Stimulated activated CD4-positive, alpha-beta T cell treated with anti-CD3 and anti-CD28 coated beads, Interleukin-1b, Interleukin-23, amount 100 ng/mL, for 4 hours (primary cell): ENCODE measurements at regions not wholly inside any gene's neighbourhood (a gene's known extent, or its start where the extent isn't known, plus 50 kb on each side); places are given as distances from the start of the nearest gene placed in this dataset.

ENCODE experiments used
- DNase-seq, 2 donors: peaks; one replicate each; pipeline ENCODE4 v3.0.0-alpha.2; 2020; ENCODE audit warnings: low read depth in 2 of 2

DNA sequence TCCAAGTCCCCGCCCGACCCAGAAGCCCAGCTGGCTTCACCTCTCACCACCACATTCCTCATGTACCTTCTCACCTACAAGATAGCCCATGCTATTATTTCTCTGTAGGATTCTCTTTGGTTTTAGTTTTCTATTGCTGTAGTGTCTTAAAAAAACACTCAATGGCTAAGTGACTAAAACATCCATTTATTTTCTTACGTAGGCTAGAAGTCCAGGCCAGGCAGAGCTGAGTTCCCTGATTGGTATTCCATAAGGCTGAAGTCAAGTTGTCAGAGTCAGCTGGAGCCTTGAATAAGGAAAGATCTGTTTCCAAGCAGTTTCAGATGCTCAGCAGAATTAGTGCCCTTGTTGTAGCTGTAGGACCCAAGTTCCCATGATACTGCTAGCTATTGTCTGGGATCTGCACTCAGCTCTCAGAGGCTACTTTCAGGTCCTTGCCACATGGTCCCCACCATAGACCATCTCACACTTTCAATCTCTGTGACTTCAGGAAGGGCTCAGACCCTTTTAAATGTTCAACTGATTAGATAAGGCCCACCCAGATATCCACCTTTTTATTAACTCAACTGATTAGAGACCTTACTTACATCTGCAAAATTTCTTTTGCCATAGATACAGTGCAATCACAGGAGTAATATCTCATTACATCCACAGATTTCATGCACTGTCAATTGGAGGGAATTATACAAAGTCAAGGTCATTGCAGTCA, 371.0 kb downstream of the TGFB2 start:
- DNase-seq = no peak

DNA sequence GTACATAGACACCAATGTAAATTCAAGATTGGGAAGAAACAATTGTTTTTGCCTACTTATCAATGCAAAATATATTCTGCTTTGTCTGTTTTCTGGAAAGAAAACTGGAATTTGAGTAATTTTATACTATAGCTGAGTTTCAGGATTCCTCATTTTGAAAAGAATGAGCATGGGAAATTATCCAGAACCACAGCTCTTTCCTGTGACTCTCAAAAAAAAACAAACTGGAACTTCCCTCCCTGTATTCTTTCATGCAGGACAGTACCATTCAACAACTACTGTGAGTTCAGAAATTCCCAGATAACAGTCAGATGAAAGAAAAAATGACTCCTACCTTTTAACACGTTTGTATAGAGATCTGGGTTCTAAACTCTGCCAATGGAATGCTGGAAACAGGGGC, 372.4 kb downstream of the TGFB2 start:
- no peak for DNase-seq

DNA sequence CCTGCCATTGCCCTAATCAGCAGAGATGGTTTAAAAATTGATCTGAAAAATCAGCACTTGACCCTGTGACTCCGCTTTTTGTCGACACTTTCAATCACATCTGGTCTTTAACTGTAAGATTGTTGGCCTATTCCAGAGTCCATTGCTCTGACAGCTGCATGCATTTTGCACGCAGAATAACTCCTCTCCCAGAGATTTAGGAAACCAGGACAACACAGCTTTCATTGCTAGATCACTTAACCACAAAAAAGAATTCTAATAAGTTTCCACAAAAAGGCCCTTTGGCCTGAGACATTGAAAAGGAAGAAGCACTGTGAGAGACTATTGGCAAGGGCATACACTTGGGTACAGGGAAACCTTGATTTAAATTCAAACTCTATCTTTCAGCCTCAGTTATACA, 373.1 kb downstream of the TGFB2 start:
- DNase-seq = no peak

DNA sequence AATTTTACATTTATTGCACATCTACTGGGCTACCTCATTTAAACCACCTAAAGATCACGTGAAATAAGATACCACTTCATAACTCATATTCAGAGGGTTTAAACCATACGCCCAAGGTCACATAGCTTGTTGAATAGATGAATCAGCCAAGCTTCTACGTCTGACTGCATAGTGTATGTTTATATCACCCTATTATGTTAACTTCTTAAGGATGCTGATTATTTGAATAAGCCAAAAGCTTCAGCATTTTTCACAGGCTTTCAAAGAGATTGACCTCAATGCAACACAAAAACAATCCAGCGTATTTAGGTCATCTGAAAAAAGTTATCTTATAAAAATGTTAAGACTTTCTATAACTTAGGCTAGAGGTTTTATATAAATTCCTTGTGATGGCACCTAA, 373.8 kb downstream of the TGFB2 start:
- no peak for DNase-seq

DNA sequence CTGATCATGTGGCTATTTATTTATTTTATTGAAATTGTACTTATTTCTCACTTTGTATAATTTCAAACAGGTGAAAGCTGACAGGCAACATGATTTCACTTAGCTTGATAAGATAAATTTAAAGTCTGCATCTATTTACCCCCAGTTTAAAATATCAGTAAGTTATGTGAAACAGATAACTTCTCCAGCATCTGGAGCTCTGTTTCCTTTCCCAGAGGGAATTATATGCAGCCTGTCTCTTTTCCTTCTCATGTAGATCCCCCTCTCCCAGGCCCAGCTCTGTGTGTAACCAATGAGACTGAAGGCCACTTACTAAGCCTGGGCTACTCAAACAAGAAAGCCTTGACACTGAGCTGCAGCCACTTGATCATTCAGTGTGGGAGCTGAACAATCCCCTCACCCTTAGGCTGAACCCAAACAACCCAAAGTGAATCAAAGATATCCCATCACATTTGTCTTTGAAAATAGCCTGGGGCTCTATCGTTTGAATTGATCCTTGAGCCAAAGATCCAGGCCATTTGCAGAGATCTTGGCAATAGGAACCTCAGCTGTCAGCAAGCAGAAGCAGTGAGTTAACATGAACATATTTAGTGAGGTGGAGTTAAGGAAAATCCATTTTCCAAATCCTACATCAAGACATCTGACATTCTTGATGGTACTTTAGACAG, 383.9 kb downstream of the TGFB2 start:
- DNase-seq = no peak

DNA sequence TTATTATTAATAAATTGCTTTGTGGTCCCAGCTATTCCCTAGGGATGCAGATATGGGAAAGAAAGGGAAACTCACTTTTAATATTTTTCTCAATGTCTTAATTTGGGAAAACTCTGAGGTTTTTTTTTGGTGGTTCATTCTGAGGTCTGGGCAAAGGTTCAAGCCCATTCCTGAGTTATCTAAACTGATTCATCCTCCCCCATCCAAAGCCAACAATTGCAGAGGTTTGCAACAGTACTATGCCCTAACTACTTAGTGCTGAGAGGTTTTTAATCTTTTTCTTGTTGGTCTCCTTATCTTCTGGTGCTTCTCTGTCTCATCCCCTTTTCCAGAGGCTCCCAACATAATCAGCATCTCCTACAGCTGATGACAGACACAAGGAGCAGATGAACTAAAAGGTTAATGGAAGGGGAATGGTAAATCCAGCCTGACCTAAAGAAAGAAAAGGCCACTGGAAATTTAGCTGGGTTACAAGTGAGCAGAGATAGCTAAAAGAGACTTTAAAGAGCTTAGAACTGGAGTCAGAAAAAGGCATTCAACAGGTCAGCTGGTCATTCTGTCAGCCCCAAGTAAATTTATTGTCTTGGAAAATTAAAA, 390.4 kb downstream of the TGFB2 start:
- no peak for DNase-seq

DNA sequence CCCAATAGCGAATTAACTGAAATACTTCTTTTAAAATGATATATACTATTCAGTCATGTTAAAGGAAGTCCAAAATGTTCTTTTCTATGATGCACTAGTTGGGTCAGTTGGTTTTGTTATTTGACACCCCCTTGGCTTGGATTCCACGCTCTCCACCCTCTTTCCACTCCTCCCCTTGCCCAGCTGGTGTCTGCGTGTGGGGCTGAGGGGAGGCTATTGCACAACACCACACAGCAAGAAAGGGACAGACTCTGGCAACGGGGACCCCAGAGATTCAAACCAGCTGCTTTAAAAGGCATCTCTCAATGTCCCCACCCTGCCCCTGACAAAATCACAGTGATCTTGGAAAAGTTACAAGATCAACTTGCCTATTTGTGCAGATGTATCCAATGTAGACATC, 394.3 kb downstream of the TGFB2 start:
- DNase-seq = no peak

DNA sequence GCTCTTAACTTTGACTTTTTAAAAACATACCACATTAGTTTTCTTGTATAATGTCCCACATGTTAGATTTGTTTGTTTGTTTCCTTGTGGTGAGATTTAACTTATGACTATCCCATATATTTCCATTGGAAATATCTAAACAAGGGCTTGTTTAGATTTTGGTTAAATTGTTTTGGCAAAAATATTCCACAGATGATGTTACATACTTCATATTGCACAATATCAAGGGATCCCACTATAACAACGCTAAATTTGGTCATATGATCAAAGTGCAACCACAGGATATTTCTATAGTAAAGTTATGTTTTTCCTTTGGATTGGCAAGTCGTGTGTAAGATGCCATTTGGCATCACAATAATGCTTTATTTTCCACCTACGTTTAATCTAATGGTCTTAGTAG, 396.7 kb downstream of the TGFB2 start:
- DNase-seq = no peak

DNA sequence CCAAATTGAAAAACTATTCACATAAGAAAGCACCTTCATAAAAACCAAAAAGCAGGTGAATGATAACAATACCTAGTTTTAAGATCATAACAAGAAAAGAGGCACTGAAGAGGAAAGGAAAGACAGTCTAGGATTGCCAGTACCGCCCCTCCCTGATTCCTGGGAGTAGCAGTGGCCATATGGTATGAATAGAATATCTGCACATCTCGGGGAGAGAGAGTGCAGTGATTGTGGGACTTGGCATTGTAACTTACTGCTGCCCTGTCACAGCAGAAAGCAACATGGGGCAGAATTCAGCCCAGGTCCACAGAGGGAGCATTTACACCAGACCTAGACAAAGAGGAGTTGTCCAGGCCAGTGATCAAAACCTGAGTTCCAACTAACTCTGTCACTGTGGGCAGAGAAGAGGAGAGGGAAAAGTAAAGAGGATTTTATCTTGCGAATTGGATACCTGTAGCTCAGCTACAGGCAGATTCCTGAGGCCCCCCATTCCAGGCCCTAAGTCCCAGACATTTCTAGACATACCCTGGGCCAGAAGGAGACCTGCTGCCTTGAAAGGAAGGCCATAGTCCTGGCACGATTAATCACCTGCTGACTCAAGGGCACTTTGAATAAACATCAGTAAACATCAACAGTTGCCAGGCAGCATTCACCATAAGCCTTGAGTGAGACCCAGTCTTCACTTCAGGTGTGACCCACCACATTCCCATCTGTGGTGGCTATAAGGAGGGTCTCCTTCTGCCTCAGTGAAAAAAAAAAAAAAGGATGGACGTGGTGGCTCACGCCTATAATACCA, 397.5 kb downstream of the TGFB2 start:
- no peak for DNase-seq

DNA sequence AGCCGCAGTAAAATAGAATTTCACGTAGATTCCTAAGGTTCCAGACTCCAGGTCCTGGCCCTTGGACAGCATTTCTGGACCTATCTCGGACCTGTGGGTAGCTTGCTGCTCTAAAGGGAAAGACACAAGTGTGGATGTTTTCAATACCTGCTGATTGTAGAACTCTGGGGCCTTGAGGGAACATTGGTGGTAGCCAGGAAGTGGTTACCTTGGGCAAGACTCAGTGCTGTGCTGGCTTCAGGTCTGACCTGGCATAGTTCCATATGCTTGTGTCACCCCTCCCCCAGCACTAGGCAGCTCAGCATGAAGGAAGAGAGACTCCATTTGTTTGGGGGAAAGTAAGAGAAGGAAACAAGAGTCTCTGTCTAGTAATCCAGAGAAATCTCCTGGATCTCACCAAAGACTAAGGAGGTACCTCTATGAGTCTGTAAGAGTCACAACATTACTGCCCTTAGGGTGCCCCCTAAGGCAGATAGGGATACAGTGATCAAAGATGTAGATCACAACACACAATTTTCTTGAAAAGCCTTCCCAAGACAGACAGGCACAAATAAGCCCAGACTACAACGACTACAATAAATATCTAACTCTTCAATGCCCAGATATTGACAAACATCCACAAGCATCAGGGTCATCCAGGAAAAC, 398.8 kb downstream of the TGFB2 start:
- no peak for DNase-seq

DNA sequence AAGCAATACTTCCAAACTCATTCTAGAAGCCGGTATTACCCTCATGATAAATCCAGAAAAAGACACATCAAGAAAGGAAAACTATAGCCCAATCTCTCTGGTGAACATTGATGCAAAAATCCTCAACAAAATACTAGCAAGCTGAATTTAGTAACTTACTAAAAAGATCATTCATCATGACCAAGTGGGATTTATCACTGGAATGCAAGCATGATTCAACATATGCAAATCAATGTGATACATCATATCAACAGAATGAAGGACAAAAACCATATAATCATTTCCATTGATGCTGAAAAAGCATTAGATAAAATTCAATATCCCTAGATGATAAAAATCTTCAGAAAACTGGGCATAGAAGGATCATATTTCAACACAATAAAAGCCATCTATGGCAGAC, 402.9 kb downstream of the TGFB2 start:
- no peak for DNase-seq

DNA sequence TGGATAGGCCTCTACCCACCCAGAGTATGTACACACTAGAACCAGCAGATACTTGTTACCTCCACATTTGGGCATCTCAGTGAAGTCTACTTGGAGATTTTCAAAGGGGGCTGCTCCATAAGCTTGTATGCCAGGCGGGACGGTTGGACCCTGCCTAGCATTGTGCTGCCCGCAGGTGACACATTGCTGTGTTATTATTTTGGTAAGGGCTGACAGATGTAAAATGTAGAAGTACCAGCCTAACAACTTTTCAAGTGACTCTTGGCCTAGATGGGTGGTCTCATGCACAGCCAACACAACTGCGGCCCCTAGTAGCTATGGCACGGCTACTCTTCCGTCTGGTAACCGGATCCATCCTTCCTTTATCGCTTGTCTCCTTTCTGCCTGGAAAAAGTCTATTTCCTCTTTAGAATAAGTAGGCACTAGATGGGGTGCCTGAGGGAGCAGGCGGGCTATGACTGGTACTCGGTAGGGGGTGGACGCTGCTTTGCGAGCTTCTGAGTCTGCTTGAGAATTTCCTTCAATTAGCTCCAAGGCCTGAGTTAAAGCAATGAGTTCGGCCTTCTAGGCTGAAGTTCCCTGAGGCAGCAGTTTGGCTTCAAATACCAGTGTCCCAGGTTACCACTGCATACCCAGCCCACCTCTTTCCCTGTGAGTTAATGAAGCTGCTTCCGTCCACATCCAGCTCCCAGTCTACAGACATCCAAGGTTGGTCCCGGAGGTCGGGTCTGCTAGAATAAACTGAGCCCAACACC, 405.3 kb downstream of the TGFB2 start:
- DNase-seq = no peak

DNA sequence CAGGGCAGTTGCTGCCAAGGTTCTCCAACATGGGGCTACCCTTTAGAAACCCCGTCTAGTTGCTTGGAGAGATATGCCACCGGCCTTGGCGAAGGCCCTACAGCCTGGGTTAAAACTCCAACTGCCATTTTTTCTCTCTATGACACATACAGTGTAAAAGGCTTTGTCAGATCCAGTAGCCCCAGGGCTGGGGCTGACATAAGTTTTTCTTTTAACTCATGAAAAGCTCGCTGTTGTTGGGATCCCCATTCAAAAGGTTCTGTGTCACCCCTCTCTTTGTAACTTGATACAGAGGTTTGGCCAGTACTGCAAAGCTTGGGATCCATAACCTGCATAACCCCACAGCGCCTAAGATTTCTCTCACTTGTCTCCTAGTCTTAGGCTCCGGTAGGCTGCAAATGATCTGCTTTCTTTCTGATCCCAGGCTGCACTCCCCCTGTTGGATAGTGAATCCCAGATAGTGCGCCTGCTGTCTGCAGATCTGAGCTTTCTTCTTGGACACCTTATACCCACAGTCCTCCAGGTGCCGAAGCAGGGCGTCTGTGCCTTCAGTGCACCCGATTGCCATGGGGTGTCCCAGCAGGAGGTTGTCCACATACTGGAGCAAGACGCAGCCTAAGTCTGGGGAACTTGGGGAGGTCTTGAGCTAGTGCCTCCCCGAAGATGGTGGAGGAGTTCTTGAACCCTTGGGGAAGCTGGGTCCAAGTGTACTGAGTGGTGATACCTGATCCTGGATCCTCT, 406.2 kb downstream of the TGFB2 start:
- no peak for DNase-seq

DNA sequence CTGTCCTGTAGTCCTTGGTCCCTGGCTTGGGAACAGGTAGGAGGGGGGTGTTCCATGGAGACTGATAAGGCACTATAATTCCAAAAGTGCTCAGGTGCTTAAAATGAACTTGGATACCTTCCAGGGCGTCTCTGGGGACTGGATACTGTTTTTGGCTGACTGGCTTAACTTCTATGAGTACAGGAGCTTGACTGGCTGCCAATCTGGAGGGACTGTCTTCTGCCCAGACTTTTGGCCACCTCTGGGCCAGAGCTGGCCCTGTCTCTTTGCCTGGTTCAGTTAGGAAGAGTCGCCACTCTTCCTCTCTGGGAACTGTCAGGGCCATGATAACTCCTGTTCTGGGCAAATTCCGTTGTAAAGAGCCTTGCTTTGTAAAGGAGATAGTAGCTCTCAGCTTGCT, 407.0 kb downstream of the TGFB2 start:
- no peak for DNase-seq

DNA sequence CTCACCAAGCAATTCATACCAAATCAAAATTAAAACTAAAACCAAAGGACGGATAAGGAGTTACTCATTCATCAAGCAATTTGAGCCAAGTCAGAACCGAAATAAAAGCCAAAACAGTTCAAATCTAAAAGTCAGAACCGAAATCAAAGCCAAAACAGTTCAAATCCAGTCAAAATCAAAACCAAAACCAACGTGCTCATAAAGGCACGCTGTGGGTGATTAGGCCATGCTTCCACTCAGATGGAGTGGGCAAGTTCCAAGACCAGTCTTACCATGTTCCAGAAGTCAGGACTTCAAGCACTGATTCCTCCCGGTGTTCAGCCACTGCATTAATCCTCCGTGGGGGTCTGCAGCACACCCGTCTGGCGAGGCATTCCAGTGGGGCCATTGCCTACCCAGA, 409.3 kb downstream of the TGFB2 start:
- no peak for DNase-seq

DNA sequence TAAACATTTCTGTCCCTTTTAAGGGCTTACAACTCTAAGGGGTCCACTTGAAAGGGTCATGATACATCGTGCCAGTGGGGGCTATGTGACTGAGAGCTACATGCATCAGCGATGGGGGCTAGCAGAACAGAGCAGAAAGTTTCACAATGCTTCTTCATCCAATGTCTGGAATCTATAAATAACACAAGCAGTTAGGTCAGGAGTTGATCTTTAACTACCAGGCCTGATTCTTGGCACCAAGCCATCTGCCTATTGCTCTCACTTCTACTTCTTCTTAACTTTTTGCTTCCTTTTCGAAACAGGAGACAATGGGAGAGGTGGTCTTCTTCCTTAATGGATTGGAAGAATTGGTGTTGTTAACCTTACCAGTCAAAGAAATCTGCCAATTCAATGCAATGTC, 410.0 kb downstream of the TGFB2 start:
- no peak for DNase-seq

DNA sequence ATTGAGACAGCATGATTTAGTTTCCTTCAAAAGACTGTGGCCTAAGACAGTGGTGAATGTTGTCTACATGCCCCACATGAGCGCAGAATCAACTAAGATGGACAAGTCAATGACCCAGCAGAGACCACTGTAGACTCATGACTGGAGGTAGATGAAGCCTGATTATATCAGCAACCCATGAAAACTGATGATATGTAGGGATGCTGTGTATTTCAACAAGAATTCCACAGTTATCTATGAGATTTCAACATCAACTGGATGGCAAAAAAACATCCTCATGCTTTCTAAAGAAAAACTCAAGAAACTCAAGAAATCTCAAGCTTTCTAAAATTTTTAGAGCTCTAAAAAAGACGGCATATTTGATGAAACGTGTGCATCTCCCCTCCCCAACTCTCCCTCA, 413.9 kb upstream of the LYPLAL1 start:
- no peak for DNase-seq

DNA sequence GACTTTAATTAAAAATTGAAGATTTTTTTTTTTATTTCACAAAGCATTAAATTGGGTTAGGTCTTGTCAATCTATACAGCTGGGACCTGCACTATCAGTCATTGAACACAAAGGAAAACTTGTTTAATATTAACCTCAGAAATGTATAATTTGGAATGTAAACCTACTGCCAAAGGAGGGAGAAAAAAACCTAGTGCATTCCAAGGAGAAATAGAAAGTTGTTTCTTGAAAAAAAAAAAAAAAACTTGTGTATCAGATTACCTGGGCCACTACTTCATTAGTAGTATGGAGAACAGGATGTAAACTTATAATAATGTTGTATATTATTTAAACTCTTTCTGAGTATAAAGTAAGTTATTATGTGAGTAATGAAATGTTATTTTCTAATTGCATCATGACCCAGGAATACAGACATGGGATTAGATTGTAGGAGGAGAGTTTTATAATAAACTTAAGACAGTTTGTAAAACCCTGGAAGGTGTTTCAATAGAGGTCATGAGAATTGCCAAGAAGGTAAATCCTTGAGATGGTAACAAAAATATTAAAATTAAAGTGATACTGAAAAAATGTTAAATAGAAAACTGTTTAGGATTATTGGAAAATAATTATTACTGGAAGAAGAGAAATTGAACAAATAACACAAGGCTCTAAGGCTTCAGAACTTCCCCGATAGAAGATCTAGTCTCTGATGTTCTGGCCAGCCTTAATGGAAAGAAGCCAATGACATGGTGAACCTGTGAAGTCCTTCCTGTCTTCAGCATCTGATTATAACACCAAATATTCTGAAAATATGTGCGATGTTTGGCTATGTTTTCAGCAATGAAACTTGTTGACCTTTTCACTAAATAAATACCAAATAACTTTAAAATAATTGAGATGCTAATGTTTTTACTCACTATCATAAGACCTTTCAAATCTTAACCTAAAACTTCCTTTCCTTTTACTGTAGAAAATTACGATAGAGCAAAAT, 412.8 kb upstream of the LYPLAL1 start:
- DNase-seq = no peak

DNA sequence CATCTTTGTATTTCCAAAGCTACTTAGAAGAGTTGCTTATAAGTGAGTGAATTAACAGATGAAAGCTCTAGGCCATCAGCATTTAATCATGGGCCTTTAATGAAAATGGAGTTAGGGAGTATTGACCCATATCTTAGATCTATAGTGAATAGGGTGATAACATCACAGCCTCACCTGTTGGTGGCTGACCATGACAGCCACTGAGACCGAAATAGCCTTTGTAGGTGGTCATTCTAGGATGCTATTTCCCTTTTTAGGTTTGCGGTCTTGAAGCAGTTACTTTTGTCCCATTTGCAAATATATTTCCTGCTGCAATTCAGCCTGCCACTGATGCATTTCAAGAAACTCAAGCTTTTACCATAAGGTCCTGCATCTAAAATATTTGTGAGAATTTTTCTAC, 410.1 kb upstream of the LYPLAL1 start:
- DNase-seq = no peak
